ENCODE measurements at regions not wholly inside any gene's neighbourhood (a gene's known extent, or its start where the extent isn't known, plus 50 kb on each side); places are given as distances from the start of the nearest gene placed in this dataset.

DNA sequence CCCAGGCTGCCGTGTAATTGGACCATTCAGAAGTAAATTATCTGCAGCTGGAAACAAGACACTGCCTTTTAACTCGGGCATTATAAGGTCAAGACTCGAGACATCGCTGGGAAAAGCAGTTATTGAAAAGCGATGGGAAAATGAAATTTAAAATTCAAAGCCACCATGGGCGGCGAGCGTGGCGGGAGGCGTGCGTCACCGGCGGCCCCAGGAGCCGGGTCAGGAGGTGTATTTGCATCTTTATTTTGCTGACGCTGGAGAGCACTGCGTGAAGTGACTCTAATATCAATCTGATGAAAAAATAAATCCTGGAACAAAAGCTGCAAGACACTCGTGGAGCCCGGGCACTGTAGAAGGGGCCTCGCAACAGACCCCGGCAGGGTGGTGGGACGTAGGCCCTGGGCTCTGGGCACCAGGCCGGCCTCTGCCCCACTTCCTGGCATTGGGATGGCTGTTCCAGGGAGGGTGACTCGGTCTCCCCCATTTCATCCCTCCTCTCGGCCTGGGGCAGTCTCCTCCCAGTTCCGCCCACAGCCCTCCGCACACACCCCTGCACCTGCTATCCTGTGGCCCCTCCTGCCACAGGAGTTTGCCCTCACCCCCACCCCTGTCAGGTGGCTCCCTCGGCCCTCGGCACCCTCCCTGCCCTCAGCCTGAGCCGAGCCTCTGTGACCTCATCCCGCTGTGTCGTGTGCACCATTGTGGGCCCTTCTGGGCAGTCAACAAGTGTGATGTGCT is 196.2 kb downstream of the KIF26A start:
- TF ChIP-seq, protein P1, sequence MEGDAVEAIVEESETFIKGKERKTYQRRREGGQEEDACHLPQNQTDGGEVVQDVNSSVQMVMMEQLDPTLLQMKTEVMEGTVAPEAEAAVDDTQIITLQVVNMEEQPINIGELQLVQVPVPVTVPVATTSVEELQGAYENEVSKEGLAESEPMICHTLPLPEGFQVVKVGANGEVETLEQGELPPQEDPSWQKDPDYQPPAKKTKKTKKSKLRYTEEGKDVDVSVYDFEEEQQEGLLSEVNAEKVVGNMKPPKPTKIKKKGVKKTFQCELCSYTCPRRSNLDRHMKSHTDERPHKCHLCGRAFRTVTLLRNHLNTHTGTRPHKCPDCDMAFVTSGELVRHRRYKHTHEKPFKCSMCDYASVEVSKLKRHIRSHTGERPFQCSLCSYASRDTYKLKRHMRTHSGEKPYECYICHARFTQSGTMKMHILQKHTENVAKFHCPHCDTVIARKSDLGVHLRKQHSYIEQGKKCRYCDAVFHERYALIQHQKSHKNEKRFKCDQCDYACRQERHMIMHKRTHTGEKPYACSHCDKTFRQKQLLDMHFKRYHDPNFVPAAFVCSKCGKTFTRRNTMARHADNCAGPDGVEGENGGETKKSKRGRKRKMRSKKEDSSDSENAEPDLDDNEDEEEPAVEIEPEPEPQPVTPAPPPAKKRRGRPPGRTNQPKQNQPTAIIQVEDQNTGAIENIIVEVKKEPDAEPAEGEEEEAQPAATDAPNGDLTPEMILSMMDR (IDR thresholded peaks at IDR 0.05), result no peak
- no peak for TF ChIP-seq EZH2 (IDR thresholded peaks at IDR 0.05; ENCODE audit: borderline replicate concordance, insufficient read depth, low read depth, low read length, poor library complexity, severe bottlenecking)
